GM19397 (cell line): ENCODE measurements at regions not wholly inside any gene's neighbourhood (a gene's known extent, or its start where the extent isn't known, plus 50 kb on each side); places are given as distances from the start of the nearest gene placed in this dataset.
"Not testable (repeated sequence)": the region's sequence is repeated elsewhere in the genome, so short reads cannot be mapped to it uniquely, and the experiment has no call there.

Experiments used
- ATAC-seq: cut with Tn5 transposase; IDR thresholded peaks from one replicate; pipeline ENCODE4 v1.9.1; 2021; ENCODE audit warnings: mild to moderate bottlenecking, moderate library complexity; ENCODE audit not compliant: unreplicated experiment

- ATAC-seq: no peak
These were observed 258.4 kb upstream of the CACNA2D1 start for GRCh38 chr7:82701949-82702348.

- no peak for ATAC-seq
These were observed 257.2 kb upstream of the CACNA2D1 start for GRCh38 chr7:82700741-82701140.

DNA sequence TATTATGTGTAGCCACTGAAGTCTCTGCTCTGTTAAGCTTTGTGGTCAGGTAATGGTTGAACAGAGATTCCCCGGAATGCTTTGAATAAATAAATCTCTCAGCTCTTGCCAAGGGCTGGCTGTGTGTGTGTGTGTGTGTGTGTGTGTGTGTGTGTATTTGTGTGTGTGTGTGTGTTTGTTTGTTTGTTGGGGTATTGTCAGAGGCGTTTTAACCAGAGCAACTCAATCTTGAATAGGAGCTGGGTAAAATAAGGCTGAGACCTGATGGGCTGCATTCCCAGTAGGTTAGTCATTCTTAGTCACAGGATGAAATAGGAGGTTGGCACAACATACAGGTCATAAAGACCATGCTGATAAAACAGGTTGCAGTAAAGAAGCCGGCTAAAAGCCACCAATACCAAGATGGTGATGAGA is 256.2 kb upstream of the CACNA2D1 start:
- ATAC-seq: no peak

- no peak for ATAC-seq
These were observed 254.3 kb upstream of the CACNA2D1 start for GRCh38 chr7:82697897-82698296.

DNA sequence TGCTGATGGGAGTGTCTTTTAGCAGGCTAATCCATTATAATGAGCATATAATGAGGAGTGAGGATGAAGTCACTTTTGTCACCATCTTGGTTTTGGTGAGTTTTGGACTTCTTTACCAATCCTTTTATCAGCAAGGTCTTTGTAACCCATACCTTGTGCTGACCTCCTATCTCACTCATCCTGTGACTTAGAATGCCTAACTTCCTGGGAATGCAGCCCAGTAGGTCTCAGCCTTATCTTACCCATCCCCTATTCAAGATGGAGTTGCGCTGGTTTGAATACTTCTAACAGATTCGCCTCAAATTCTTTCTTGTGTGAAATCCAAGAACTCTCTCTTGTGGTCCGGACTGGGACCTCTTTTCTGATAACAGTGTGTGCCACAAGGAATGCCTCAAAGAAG is 253.1 kb upstream of the CACNA2D1 start:
- no peak for ATAC-seq

GRCh38 chr7:82694022-82694421 is 250.4 kb upstream of the CACNA2D1 start:
- ATAC-seq: no peak

GRCh38 chr7:82690929-82691328 is 247.4 kb upstream of the CACNA2D1 start:
- ATAC-seq: no peak

GRCh38 chr7:82685214-82685613 is 241.6 kb upstream of the CACNA2D1 start:
- no peak for ATAC-seq

- no peak for ATAC-seq
These were observed 235.1 kb upstream of the CACNA2D1 start for GRCh38 chr7:82678716-82679115.

DNA sequence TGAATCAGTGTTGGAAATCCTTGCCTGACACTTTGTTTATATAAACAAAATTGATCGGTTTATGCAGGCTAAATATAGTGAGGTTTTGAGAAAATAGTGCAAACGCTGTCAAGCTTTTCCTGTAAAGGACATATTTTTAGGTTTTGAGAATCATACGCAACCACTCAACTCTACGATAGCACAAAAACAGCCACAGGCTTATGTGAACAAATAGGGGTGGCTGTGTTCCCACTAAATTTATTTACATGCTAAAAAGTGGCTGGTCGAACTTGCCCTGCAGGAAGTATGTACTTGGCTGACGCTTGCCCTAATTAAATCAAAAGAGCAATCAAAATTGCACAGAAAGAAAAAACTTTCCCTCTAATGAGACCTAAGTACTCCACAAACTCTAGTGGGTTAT is 234.7 kb upstream of the CACNA2D1 start:
- no peak for ATAC-seq

GRCh38 chr7:82677493-82677892 is 233.9 kb upstream of the CACNA2D1 start:
- peak; percentile 82 for ATAC-seq

DNA sequence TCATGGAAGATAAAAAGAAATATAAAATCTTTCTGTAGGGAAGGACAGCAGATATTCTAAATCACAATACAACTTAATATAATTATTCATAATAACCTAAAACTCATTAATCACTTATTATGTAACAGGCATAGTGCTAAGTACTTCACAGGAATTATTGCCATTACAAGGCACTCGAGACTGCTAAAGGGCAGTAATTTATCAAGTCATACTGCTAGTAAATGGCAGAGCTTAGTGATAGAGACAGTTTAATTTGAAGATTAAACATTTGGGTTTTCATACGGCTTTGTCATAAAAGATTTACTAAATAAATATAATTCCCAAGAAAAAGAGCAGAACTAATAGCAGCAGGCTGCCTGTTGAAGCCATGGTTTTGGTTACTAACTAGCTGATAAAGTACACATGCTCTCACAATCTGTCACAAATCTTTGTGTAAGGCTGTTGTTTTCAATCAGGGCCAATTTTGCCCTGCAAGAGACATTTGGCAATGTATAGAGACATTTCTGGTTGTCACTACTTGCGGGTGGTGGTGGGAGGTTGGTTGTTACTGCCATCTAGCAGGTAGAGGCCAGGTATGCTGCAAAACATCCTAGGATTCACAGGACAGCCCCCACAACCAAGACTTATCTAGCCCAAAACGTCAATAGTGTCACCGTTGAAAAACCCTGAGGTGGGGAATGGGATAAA is 233.3 kb upstream of the CACNA2D1 start:
- ATAC-seq: no peak

- ATAC-seq: no peak
These were observed 231.8 kb upstream of the CACNA2D1 start for GRCh38 chr7:82675396-82675795.

DNA sequence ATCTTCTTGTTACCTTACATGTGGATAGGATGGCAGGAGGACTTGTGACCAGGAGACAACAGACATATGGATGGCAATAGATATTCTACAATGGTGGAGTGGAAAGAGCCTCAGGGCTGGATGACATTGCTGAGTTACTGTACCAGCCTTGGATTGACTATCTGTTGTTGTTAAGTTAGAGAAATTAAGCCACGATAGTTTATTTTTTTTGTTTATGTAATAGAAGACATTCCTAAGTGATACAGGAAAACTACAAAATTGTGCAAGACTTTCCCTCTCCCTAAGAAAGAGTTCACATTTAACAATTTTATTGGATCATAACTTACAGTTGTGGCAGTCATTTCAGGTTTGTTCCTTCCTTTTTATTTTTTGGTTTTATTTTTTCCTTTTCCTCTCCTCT is 230.7 kb upstream of the CACNA2D1 start:
- ATAC-seq: no peak

- no peak for ATAC-seq
These were observed 228.5 kb upstream of the CACNA2D1 start for GRCh38 chr7:82672078-82672477.

DNA sequence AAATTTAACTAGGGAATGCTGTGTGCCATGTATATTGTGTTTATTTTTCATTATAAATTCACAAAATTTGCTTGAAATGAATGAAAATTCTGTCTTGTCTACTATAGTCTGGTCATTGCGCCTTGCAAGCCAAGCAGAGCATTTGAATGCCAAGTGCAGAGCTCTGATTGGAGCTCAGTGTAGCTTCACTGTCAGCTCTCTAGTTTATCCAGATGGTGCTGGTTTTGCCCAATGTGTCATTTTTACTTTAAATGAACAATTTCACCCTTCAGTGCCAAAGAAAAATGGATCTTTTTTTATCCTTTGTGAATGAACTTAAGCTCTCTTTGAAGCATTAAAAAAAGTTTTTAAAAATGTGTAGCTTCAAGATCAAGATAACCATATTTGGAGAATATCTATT is 225.6 kb upstream of the CACNA2D1 start:
- no peak for ATAC-seq

GRCh38 chr7:82668676-82669075 is 225.1 kb upstream of the CACNA2D1 start:
- ATAC-seq: no peak

DNA sequence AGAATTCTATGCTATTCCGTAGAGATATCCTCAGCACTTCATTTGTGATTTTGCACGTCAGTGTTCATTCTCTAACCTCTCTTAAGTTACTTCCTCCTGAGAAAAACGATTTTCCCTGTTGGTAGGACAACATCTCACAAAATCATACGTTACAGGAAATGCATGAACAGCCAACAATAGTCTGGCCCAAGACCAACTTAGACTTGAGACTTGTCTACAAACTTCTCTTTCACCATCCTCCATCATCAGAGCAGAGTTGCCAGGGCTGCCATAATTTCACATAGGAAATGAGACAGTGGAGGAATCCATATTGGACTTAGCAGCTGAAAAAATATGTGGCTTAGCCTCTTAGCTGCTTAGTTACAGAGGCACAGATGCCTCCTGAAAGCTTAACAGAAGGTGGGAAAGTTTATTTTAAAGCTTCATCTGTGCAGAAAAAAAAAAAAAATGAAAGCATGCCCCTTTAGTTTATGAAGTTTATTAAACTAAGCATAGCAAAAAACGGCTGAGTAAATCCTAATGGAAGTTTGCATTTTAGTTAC is 222.5 kb upstream of the CACNA2D1 start:
- ATAC-seq: no peak

DNA sequence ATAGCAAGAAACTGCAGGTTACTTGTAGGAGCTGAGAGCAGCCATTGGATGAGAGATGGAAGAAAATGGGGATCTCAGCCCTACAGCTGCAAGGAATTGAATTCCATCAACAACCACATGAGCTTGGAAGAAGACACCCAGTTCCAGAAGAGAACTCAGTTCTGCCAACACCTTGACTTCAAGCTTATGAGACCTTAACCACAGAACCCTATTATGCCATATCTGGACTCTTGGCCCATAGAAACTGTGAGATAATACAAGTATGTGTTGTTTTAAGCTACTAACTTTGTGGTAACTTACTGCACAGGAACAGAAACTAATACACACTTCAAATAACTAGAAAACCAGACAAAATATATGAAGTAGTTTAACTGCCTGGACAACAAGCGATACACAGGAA is 212.4 kb upstream of the CACNA2D1 start:
- ATAC-seq: no peak

GRCh38 chr7:82650095-82650494 is 206.5 kb upstream of the CACNA2D1 start:
- ATAC-seq: not testable (repeated sequence)

DNA sequence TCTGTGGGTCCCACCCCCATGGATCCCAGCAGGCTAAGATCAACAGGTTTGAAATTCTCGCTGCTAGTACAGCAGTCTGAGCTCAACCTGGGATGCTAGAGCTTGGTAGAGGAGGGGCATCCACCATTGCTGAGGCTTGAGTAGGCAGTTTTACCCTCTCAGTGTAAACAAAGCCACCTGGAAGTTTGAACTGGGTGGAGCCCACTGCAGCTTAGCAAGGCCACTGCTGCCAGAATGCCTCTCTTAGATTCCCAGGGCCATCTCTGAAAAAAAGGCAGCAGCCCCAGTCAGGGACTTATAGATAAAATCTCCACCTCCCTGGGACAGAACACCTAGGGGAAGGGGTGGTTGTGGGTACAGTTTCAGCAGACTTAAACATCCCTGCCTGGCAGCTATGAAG is 190.0 kb upstream of the CACNA2D1 start:
- no peak for ATAC-seq

GRCh38 chr7:82631998-82632397 is 188.4 kb upstream of the CACNA2D1 start:
- no peak for ATAC-seq

- no peak for ATAC-seq
These were observed 186.0 kb upstream of the CACNA2D1 start for GRCh38 chr7:82629583-82629982.
